GM23338 (cell line): ENCODE measurements at regions not wholly inside any gene's neighbourhood (a gene's known extent, or its start where the extent isn't known, plus 50 kb on each side); places are given as distances from the start of the nearest gene placed in this dataset.

Source experiments
- ATAC-seq: fragments of 200-7000 bp; cut with Tn5 transposase; 3 replicates; pipeline ENCODE4 v1.9.1; 2020
- DNase-seq: peaks from one replicate; pipeline ENCODE4 v3.0.0-alpha.2; 2015; ENCODE audit warnings: low spot score
- H2AFZ ChIP-seq: fragments of 200-600 bp; sonication (generic); 2 replicates; pipeline ENCODE4 v1.8.0; 2016; ENCODE audit warnings: antibody characterized with exemption, mild to moderate bottlenecking, moderate library complexity
- H3F3A ChIP-seq: fragments of 200-600 bp; sonication (generic); replicated peaks from 2 replicates; pipeline ENCODE4 v1.8.0; 2017; ENCODE audit warnings: antibody characterized with exemption, mixed run types, low read depth
- H3K27ac ChIP-seq: fragments of 200-600 bp; sonication (generic); 2 replicates; pipeline ENCODE4 v1.6.1; 2016; ENCODE audit warnings: low read depth
- H3K27me3 ChIP-seq: fragments of 200-600 bp; sonication (generic); 2 replicates; pipeline ENCODE4 v1.8.0; 2016; ENCODE audit warnings: mild to moderate bottlenecking, mixed run types, moderate library complexity; ENCODE audit not compliant: insufficient read depth
- H3K36me3 ChIP-seq: fragments of 200-600 bp; sonication (generic); 2 replicates; pipeline ENCODE4 v1.8.0; 2016; ENCODE audit warnings: mild to moderate bottlenecking; ENCODE audit not compliant: insufficient read depth
- H3K4me1 ChIP-seq: fragments of 200-600 bp; sonication (generic); 2 replicates; pipeline ENCODE4 v1.8.0; 2016; ENCODE audit warnings: mild to moderate bottlenecking, moderate library complexity; ENCODE audit not compliant: insufficient read depth
- H3K4me2 ChIP-seq: fragments of 200-600 bp; sonication (generic); 2 replicates; pipeline ENCODE4 v1.7.1; 2017; ENCODE audit warnings: mixed run types
- H3K4me3 ChIP-seq: fragments of 200-600 bp; sonication (generic); 2 replicates; pipeline ENCODE4 v1.6.1; 2016; ENCODE audit warnings: mixed run types
- H3K79me2 ChIP-seq: fragments of 200-600 bp; sonication (generic); replicated peaks from 2 replicates; pipeline ENCODE4 v1.8.0; 2017; ENCODE audit warnings: mild to moderate bottlenecking; ENCODE audit not compliant: insufficient read depth
- H3K9me2 ChIP-seq: fragments of 200-600 bp; sonication (generic); 2 replicates; pipeline ENCODE4 v1.8.0; 2017; ENCODE audit not compliant: insufficient read depth
- H4K20me1 ChIP-seq: fragments of 200-600 bp; sonication (generic); replicated peaks from 2 replicates; pipeline ENCODE4 v1.8.0; 2017; ENCODE audit warnings: mild to moderate bottlenecking; ENCODE audit not compliant: insufficient read depth
- H3K27ac Mint-ChIP-seq: 2 replicates; pipeline ENCODE4 v1.8.0; 2020; ENCODE audit warnings: inconsistent platforms, mild to moderate bottlenecking, moderate library complexity, mixed read lengths
- H3K27me3 Mint-ChIP-seq: 3 replicates; pipeline ENCODE4 v1.8.0; 2022; ENCODE audit warnings: low read depth, mild to moderate bottlenecking, moderate library complexity, mixed read lengths, inconsistent platforms; ENCODE audit not compliant: insufficient read depth, poor library complexity
- H3K36me3 Mint-ChIP-seq: 3 replicates; pipeline ENCODE4 v1.8.0; 2021; ENCODE audit warnings: low read depth, mild to moderate bottlenecking, inconsistent platforms, moderate library complexity, mixed read lengths
- H3K4me1 Mint-ChIP-seq: 3 replicates; pipeline ENCODE4 v1.8.0; 2020; ENCODE audit warnings: mild to moderate bottlenecking, inconsistent platforms, mixed read lengths
- H3K4me3 Mint-ChIP-seq: 3 replicates; pipeline ENCODE4 v1.8.0; 2021; ENCODE audit warnings: moderate library complexity, mild to moderate bottlenecking, inconsistent platforms, mixed read lengths
- H3K9me3 Mint-ChIP-seq: 3 replicates; pipeline ENCODE4 v1.8.0; 2020; ENCODE audit warnings: moderate library complexity, mild to moderate bottlenecking, inconsistent platforms, mixed read lengths
- CREB1 ChIP-seq: fragments of 250-450 bp; sonication (Bioruptor Pico); IDR thresholded peaks from 2 replicates; pipeline ENCODE4 v1.5.0; 2020; ENCODE audit warnings: low read depth, mild to moderate bottlenecking, moderate library complexity
- EZH2 ChIP-seq: fragments of 200-600 bp; sonication (generic); IDR thresholded peaks from one replicate; pipeline ENCODE4 v1.8.0; 2017; ENCODE audit warnings: antibody characterized with exemption, mild to moderate bottlenecking, low read depth; ENCODE audit not compliant: unreplicated experiment
- EZH2phosphoT487 ChIP-seq: fragments of 200-600 bp; sonication (generic); IDR thresholded peaks from one replicate; pipeline ENCODE4 v1.8.1; 2018; ENCODE audit warnings: antibody characterized with exemption; ENCODE audit not compliant: unreplicated experiment
- JUNB ChIP-seq: IDR thresholded peaks from one replicate; pipeline ENCODE4 v1.6.1; 2016; ENCODE audit warnings: antibody characterized with exemption; ENCODE audit not compliant: unreplicated experiment
- REST ChIP-seq: IDR thresholded peaks from one replicate; pipeline ENCODE4 v1.6.1; 2018; ENCODE audit warnings: antibody characterized with exemption; ENCODE audit not compliant: unreplicated experiment
- STAT1 ChIP-seq: IDR thresholded peaks from one replicate; pipeline ENCODE4 v1.6.1; 2016; ENCODE audit warnings: antibody characterized with exemption; ENCODE audit not compliant: unreplicated experiment
- ZNF331 ChIP-seq: fragments of 250-450 bp; sonication (Bioruptor Pico); IDR thresholded peaks from 2 replicates; pipeline ENCODE4 v1.5.0; 2020; ENCODE audit warnings: low read depth, mild to moderate bottlenecking, moderate library complexity
- ZNF462 ChIP-seq: fragments of 250-450 bp; sonication (Bioruptor Pico); IDR thresholded peaks from 2 replicates; pipeline ENCODE4 v1.5.0; 2020; ENCODE audit warnings: mild to moderate bottlenecking, moderate library complexity

GRCh38 chr15:62779036-62779770 is 263.3 kb upstream of the TPM1 start:
- Mint-ChIP-seq H3K9me3 (no peaks in the 10 kb centered on the region; the same call in 2 of the 3 replicates), H3K36me3 (peaks cover 12% of the 10 kb centered on the region; the same call in 2 of the 3 replicates), H3K4me3 (no peak overlapping the region), H3K27ac (no peak overlapping the region), H3K4me1 (peaks cover 21% of the 10 kb centered on the region), H3K27me3 (peaks cover 4% of the 10 kb centered on the region)
- Histone ChIP-seq H3F3A (no peaks in the 10 kb centered on the region), H3K4me1 (peaks cover 7% of the 10 kb centered on the region), H3K9me2 (peaks cover 3% of the 10 kb centered on the region; the same call in 1 of the 2 replicates), H3K27ac (no peak overlapping the region), H2AFZ (no peak overlapping the region), H3K36me3 (no peaks in the 10 kb centered on the region), H3K4me3 (no peak overlapping the region), H4K20me1 (no peaks in the 10 kb centered on the region), H3K27me3 (no peaks in the 10 kb centered on the region), H3K79me2 (no peaks in the 10 kb centered on the region), H3K4me2 (no peak overlapping the region)
- TF ChIP-seq EZH2phosphoT487 = no peak
- no peak for TF ChIP-seq JUNB
- TF ChIP-seq REST = no peak
- no peak for TF ChIP-seq ZNF331
- no peak for TF ChIP-seq ZNF462
- TF ChIP-seq EZH2 = no peak
- TF ChIP-seq STAT1 = no peak
- TF ChIP-seq CREB1 = no peak
- no peak for DNase-seq
- ATAC-seq = no peak
